ENCODE measurements at regions not wholly inside any gene's neighbourhood (a gene's known extent, or its start where the extent isn't known, plus 50 kb on each side); places are given as distances from the start of the nearest gene placed in this dataset.
"Not testable (repeated sequence)": the region's sequence is repeated elsewhere in the genome, so short reads cannot be mapped to it uniquely, and the experiment has no call there.

DNA sequence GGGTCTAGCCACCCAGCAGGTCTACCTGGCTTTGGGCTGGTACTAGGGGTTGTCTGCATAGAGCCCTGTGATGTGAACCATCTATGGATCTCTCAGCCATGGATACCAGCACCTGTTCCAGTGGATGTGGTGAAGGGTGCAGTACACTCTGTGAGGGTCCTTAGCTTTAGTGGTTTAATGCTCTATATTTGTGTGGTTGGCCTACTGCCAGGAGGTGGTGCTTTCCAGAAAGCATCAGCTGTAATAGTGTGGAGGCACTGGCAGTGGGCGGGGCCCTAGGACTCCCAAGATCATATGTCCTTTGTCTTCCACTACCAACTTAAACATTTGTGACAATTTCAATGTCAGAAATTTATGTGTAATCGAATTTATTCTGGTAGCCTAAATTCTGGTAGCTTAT is 1065.1 kb downstream of the RPIA start:
- TF ChIP-seq, protein P1, sequence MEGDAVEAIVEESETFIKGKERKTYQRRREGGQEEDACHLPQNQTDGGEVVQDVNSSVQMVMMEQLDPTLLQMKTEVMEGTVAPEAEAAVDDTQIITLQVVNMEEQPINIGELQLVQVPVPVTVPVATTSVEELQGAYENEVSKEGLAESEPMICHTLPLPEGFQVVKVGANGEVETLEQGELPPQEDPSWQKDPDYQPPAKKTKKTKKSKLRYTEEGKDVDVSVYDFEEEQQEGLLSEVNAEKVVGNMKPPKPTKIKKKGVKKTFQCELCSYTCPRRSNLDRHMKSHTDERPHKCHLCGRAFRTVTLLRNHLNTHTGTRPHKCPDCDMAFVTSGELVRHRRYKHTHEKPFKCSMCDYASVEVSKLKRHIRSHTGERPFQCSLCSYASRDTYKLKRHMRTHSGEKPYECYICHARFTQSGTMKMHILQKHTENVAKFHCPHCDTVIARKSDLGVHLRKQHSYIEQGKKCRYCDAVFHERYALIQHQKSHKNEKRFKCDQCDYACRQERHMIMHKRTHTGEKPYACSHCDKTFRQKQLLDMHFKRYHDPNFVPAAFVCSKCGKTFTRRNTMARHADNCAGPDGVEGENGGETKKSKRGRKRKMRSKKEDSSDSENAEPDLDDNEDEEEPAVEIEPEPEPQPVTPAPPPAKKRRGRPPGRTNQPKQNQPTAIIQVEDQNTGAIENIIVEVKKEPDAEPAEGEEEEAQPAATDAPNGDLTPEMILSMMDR (IDR thresholded peaks at IDR 0.05 in 2 of 3, conservative IDR thresholded peaks at IDR 0.05 in 1 of 3; ENCODE audit: control insufficient read depth in 2 of 3, extremely low read depth in 1 of 3, insufficient read depth in 1 of 3, low read depth in 3 of 3, low read length in 3 of 3): not testable (repeated sequence)
- not testable (repeated sequence) for TF ChIP-seq NRF1 (conservative IDR thresholded peaks at IDR 0.05; ENCODE audit: low read depth, low read length); TARDBP (IDR thresholded peaks at IDR 0.05; ENCODE audit: borderline replicate concordance); TCF7 (IDR thresholded peaks at IDR 0.05; ENCODE audit: borderline replicate concordance); MEF2A (IDR thresholded peaks at IDR 0.05; ENCODE audit: insufficient read depth, low read depth, low read length); POLR2A (IDR thresholded peaks at IDR 0.05; ENCODE audit: low read depth, low read length); EZH2 (IDR thresholded peaks at IDR 0.05; ENCODE audit: borderline replicate concordance, control insufficient read depth, low read depth, low read length); ATF2 (IDR thresholded peaks at IDR 0.05; ENCODE audit: low read length)

All from GM12878 (cell line).